Astrocyte (in vitro differentiated cells and primary cell): ENCODE measurements at regions not wholly inside any gene's neighbourhood (a gene's known extent, or its start where the extent isn't known, plus 50 kb on each side); places are given as distances from the start of the nearest gene placed in this dataset.

ENCODE experiments used
- CTCF ChIP-seq: IDR thresholded peaks from 2 replicates; pipeline ENCODE4 v1.5.1; 2011; ENCODE audit warnings: low read depth, mild to moderate bottlenecking, inconsistent platforms, low read length, moderate library complexity; ENCODE audit not compliant: insufficient read depth
- EZH2 ChIP-seq: IDR thresholded peaks from 2 replicates; pipeline ENCODE4 v1.6.1; 2012; ENCODE audit warnings: mild to moderate bottlenecking, low read length, inconsistent platforms; ENCODE audit not compliant: insufficient read depth

DNA sequence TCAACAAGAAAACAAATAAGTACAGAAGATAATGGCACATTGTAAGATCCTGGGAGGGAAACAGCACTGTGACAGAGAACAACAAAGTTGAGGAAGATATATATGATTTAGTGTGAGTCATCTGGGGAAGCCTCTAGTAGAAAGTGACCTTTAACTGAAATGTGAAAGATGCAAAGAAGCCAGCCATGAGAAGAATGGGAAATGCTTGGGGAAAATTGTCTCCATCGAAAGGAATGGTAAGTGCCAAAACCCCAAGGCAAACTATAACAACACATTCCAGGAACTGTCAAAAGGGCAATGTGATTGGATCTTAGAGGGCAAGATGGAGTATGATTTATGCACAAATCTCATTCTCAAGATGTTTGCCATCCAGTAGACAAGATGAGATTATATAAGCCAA, 537.8 kb upstream of the BRINP1 start:
- no peak for TF ChIP-seq CTCF
- TF ChIP-seq EZH2: no peak
